IMR-90 (cell line): ENCODE measurements at regions not wholly inside any gene's neighbourhood (a gene's known extent, or its start where the extent isn't known, plus 50 kb on each side); places are given as distances from the start of the nearest gene placed in this dataset.

Experiments used
- ATAC-seq: fragments of 200-7000 bp; cut with Tn5 transposase; 2 replicates; pipeline ENCODE4 v1.9.1; 2020; ENCODE audit warnings: low read depth, mild to moderate bottlenecking, moderate library complexity
- BruUV-seq: library from RNA; stranded (reverse); fragments of 400-500 nt; replicated peaks from 2 replicates; lab custom pipeline; 2021; lab: Mats Ljungman, UMichigan
- CTCF ChIA-PET: fragments of 300-600 bp; formaldehyde crosslinking; extraction: SDS; loops from one replicate; lab custom pipeline; 2021; ENCODE audit warnings: antibody characterized with exemption; lab: Yijun Ruan, JAX
- POLR2A ChIA-PET: fragments of 300-600 bp; sonication (Branson Sonifier 250); formaldehyde crosslinking; loops from one replicate; lab custom pipeline; 2022; ENCODE audit warnings: antibody characterized with exemption; ENCODE audit not compliant: unreplicated experiment; lab: Charles Lee
- DNase-seq: peaks from one replicate; pipeline ENCODE4 v3.0.0; 2013
- H2AFZ ChIP-seq: replicated peaks from 2 replicates; pipeline ENCODE3; 2013; ENCODE audit warnings: low read length, mild to moderate bottlenecking; ENCODE audit not compliant: poor library complexity
- H2AK5ac ChIP-seq: 2 replicates; pipeline ENCODE4 v1.6.1; 2013; ENCODE audit warnings: low read depth, low read length, inconsistent platforms
- H2AK9ac ChIP-seq: replicated peaks from 2 replicates; pipeline ENCODE3; 2013; ENCODE audit warnings: mild to moderate bottlenecking, low read depth, low read length, moderate library complexity; ENCODE audit not compliant: poor library complexity
- H2BK120ac ChIP-seq: 2 replicates; pipeline ENCODE4 v1.6.1; 2013; ENCODE audit warnings: low read depth, low read length, inconsistent platforms
- H2BK15ac ChIP-seq: 3 replicates; pipeline ENCODE4 v1.6.1; 2013; ENCODE audit warnings: low read depth, low read length, inconsistent platforms
- H2BK20ac ChIP-seq: 2 replicates; pipeline ENCODE4 v1.6.1; 2013; ENCODE audit warnings: low read depth, mild to moderate bottlenecking, inconsistent platforms, low read length, moderate library complexity
- H2BK5ac ChIP-seq: 2 replicates; pipeline ENCODE4 v1.6.1; 2013; ENCODE audit warnings: mild to moderate bottlenecking, low read depth, low read length, inconsistent platforms; ENCODE audit not compliant: poor library complexity, severe bottlenecking
- H3K14ac ChIP-seq: replicated peaks from 2 replicates; pipeline ENCODE4 v1.6.1; 2013; ENCODE audit warnings: low read depth, low read length, inconsistent platforms
- H3K18ac ChIP-seq: 2 replicates; pipeline ENCODE4 v1.6.1; 2013; ENCODE audit warnings: low read depth, low read length, control low read depth
- H3K23ac ChIP-seq: 2 replicates; pipeline ENCODE4 v1.6.1; 2013; ENCODE audit warnings: low read depth, low read length, inconsistent platforms
- H3K27ac ChIP-seq: 2 replicates; pipeline ENCODE4 v1.5.1; 2013; ENCODE audit warnings: mild to moderate bottlenecking, control low read depth, low read length; ENCODE audit not compliant: insufficient read depth
- H3K27me3 ChIP-seq: 2 replicates; pipeline ENCODE4 v1.6.1; 2013; ENCODE audit warnings: low read length; ENCODE audit not compliant: control insufficient read depth, insufficient read depth
- H3K36me3 ChIP-seq: 2 replicates; pipeline ENCODE4 v1.6.1; 2013; ENCODE audit warnings: low read length, mixed read lengths; ENCODE audit not compliant: control insufficient read depth, insufficient read depth
- H3K4ac ChIP-seq: 2 replicates; pipeline ENCODE4 v1.6.1; 2013; ENCODE audit warnings: low read depth, low read length, inconsistent platforms
- H3K4me1 ChIP-seq: 2 replicates; pipeline ENCODE4 v1.6.1; 2013; ENCODE audit warnings: low read length, mixed read lengths; ENCODE audit not compliant: control insufficient read depth, insufficient read depth
- H3K4me2 ChIP-seq: 2 replicates; pipeline ENCODE4 v1.6.1; 2013; ENCODE audit warnings: low read depth, mild to moderate bottlenecking, control low read depth, low read length, moderate library complexity
- H3K4me3 ChIP-seq: 2 replicates; pipeline ENCODE4 v1.5.1; 2013; ENCODE audit warnings: low read depth, mild to moderate bottlenecking, control low read depth, low read length, moderate library complexity; ENCODE audit not compliant: insufficient read depth
- H3K56ac ChIP-seq: 2 replicates; pipeline ENCODE4 v1.6.1; 2013; ENCODE audit warnings: low read length, inconsistent platforms; ENCODE audit not compliant: insufficient read depth; ENCODE audit errors: extremely low read depth
- H3K79me1 ChIP-seq, 2 experiments: 2 replicates each; pipeline ENCODE4 v1.6.1; 2013; ENCODE audit warnings: low read length in 2 of 2, inconsistent platforms in 1 of 2, low read depth in 1 of 2
- H3K9ac ChIP-seq: 2 replicates; pipeline ENCODE4 v1.6.1; 2013; ENCODE audit warnings: low read depth, low read length, control low read depth
- H3K9me1 ChIP-seq: 2 replicates; pipeline ENCODE4 v1.6.1; 2013; ENCODE audit warnings: low read length, inconsistent platforms; ENCODE audit not compliant: insufficient read depth
- H3K9me3 ChIP-seq: 2 replicates; pipeline ENCODE4 v1.6.1; 2013; ENCODE audit warnings: low read length; ENCODE audit not compliant: control insufficient read depth, insufficient read depth
- H4K20me1 ChIP-seq: 2 replicates; pipeline ENCODE4 v1.6.1; 2013; ENCODE audit warnings: low read length, inconsistent platforms; ENCODE audit not compliant: insufficient read depth
- H4K5ac ChIP-seq: 2 replicates; pipeline ENCODE4 v1.6.1; 2013; ENCODE audit warnings: mild to moderate bottlenecking, low read depth, low read length, control low read depth
- H4K8ac ChIP-seq, 2 experiments: 2 replicates each; pipeline ENCODE4 v1.6.1; 2013; ENCODE audit warnings: low read depth in 2 of 2, low read length in 2 of 2, control low read depth in 1 of 2, inconsistent platforms in 1 of 2
- H4K91ac ChIP-seq: 2 replicates; pipeline ENCODE4 v1.6.1; 2013; ENCODE audit warnings: low read depth, low read length, inconsistent platforms; ENCODE audit not compliant: insufficient read depth
- CEBPB ChIP-seq: IDR thresholded peaks from 2 replicates; pipeline ENCODE4 v1.6.1; 2012; ENCODE audit warnings: low read depth, low read length, improper control_type of control experiment
- SMC3 ChIP-seq: fragments of 150-350 bp; IDR thresholded peaks from 2 replicates; pipeline ENCODE4 v1.6.1; 2016; ENCODE audit warnings: low read depth, mild to moderate bottlenecking, antibody characterized with exemption, low read length, moderate library complexity
- WGBS, 2 experiments: methylation state at CpG; one replicate each; pipeline versions ENCODE4 v1.1.5 to v1.1.7; 2013; ENCODE audit warnings: missing lambda C conversion rate in 2 of 2; ENCODE audit not compliant: insufficient read length in 1 of 2; ENCODE audit errors: extremely low coverage in 2 of 2; 5-methylcytosine and 5-hydroxymethylcytosine counted together
- dilution Hi-C: fragments of 300-500 bp; cut with HindIII; formaldehyde crosslinking; loops from one replicate; pipeline ENCODE4 v1.14.3; 2018; ENCODE audit warnings: low sequenced_read_pairs; ENCODE audit not compliant: unreplicated experiment
- in situ Hi-C: fragments of 300-500 bp; cut with MboI; formaldehyde crosslinking; loops from 3 replicates; pipeline ENCODE4 v1.14.3; 2019; ENCODE audit warnings: low sequenced_read_pairs, inconsistent platforms, mixed read lengths
- intact Hi-C: fragments of 100-400 bp; cut with micrococcal nuclease; formaldehyde crosslinking; loops from 2 replicates; pipeline ENCODE4 v1.10.0; 2022

DNA sequence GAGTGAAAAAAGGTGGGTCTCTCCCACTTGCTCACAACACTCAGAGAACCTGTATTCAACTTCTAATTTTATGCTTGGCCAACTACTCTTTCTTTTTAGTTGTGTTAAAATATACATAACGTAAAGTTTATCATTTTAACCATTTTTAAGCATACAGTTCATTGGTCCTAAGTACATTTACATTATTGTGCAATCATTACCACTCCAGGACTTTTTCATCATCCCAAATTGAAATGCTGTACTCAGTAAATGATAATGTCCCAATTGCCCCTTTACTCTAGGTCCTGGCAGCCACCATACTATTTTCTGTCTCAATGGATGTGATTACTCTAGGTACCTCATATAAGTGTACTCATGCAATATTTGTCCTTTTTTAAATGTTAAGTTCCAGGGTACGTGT, 212.3 kb upstream of the PLXNA2 start:
- no peak overlapping the region for H2AK5ac ChIP-seq
- H3K9me3 ChIP-seq: no peaks in the 10 kb centered on the region
- H2BK20ac ChIP-seq: no peak overlapping the region
- no peak overlapping the region for H4K5ac ChIP-seq
- TF ChIP-seq CEBPB (peak; percentile 77), SMC3 (no peak)
- no peak overlapping the region for H2BK15ac ChIP-seq
- dilution Hi-C loops (no loop called here), intact Hi-C loops (no loop called here), in situ Hi-C loops (no loop called here)
- no peak overlapping the region for H4K91ac ChIP-seq
- no peak for DNase-seq
- H3K4me1 ChIP-seq: no peaks in the 10 kb centered on the region
- H2AK9ac ChIP-seq: no peak overlapping the region
- no peak overlapping the region for H2BK120ac ChIP-seq
- no peak overlapping the region for H3K18ac ChIP-seq
- no peak overlapping the region for H2BK5ac ChIP-seq
- WGBS, 2 experiments: no CpG with 5 or more reads among the region's 2 CpGs
- no peaks in the 10 kb centered on the region for H3K27me3 ChIP-seq
- no peak overlapping the region for H3K4ac ChIP-seq
- no peak overlapping the region for H3K56ac ChIP-seq
- BruUV-seq: no TSS peak
- H3K23ac ChIP-seq: no peak overlapping the region
- POLR2A ChIA-PET: no interaction called here
- no peaks in the 10 kb centered on the region for H4K20me1 ChIP-seq
- no peak for ATAC-seq
- CTCF ChIA-PET: no interaction called here
- no peaks in the 10 kb centered on the region for H3K79me1 ChIP-seq
- no peak overlapping the region for H4K8ac ChIP-seq
- no peak overlapping the region for H3K27ac ChIP-seq
- H3K9ac ChIP-seq: no peak overlapping the region
- H3K36me3 ChIP-seq: no peaks in the 10 kb centered on the region
- no peaks in the 10 kb centered on the region for H3K9me1 ChIP-seq
- H2AFZ ChIP-seq: no peak overlapping the region
- no peak overlapping the region for H3K4me3 ChIP-seq
- no peak overlapping the region for H3K4me2 ChIP-seq
- H3K14ac ChIP-seq: no peak overlapping the region
